G401.6 (cell line): ENCODE measurements at regions not wholly inside any gene's neighbourhood (a gene's known extent, or its start where the extent isn't known, plus 50 kb on each side); places are given as distances from the start of the nearest gene placed in this dataset.

Source experiments
- FAIRE-seq: peaks from 2 replicates; lab custom pipeline; 2012; peaks lifted over from hg19 to GRCh38; lab: Jason Lieb, UNC

DNA sequence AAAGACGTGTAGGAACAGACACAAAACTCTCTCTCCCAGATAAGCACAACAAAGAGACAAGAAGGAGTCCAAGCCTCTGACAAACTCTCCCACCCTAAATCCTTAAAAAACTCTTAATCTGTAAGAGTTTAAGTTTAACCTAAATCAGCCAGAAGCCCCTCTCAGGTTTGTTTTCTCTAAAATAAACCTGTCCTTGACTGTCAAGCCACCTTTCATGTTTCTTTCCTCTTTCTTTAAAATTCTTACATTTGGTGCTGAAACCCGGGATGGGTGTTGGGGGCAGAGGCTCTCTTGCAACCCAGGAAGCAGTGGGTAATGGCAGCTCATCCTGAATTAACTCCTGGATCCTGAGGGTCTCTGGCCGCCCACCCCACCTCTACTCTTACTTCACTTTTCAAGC, 107.8 kb upstream of the TENT5D start:
- FAIRE-seq, result no peak

DNA sequence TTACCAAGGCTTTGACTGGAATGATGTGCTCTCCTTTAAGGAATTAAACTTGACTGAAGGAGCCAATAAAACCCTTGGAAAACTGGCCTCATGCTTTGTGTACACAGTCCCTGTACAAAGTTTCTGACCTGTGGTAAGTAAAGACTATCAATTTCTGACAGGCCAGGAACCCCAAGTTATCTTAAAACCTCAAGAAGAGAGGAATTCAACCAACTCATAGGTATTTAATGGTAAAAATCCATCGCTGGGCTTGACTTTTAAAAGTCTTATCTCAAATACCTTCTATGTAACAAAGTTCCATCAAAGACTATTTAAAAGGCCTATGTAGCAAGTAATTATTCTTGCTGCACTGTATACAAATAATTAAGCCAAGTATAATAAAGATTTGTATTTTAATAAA, 103.7 kb upstream of the TENT5D start:
- FAIRE-seq, result no peak

DNA sequence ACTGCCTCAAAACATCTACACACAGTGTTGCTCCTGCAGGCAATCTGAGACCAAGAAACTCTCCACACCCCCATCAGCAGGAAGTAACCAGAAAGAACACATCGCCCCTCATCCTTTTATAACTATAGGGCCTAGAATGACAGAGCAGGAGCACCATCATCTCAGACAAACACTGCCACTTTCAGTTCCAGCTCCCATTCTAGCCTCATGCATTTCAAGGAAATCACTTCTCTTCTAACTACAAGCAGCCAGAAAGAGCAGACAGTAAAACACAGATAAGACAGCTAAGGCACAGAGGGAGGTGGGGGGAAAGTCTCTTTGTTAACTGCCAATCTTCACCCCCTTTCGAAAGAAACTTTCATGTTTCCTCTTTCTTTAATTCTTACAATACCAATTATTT, 102.6 kb upstream of the TENT5D start:
- FAIRE-seq, result no peak

DNA sequence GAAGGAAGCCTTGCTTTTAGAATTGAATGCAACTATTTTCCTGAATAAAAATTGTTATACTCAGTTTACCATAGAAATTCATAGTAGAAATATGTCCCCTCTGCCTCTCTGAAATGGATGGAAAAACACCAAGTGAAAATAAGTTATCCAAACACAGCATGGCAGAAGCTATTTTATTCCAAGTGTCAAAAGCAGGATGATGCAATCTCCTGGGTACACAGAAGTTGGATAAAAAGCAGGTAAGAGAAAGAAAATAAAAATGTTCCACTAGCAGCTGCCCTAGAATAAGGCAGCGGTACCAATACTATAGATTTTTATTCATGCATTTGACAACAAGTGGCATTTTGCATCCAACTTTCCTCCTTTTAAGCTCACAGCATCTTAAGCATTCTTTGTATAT, 89.0 kb upstream of the TENT5D start:
- no peak for FAIRE-seq

DNA sequence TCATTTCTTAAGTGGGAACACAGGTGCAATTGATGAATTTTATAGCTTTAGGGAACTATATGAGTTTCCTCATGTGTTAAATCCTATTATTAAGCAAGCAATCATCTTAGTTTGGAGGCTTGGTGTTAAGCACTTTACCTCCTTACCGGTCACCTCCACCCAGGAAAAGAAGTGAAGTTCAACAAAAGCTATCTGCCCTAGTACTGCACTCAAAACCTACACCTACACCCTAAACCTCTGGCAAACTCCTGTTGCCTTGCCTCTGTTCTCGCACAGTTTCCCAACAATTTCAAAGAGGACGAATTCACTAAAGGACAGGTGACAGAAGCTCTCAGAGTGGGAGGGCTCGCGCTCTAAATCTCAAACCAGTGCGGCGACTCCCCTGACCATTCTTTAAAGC, 85.7 kb upstream of the TENT5D start:
- FAIRE-seq, result no peak

DNA sequence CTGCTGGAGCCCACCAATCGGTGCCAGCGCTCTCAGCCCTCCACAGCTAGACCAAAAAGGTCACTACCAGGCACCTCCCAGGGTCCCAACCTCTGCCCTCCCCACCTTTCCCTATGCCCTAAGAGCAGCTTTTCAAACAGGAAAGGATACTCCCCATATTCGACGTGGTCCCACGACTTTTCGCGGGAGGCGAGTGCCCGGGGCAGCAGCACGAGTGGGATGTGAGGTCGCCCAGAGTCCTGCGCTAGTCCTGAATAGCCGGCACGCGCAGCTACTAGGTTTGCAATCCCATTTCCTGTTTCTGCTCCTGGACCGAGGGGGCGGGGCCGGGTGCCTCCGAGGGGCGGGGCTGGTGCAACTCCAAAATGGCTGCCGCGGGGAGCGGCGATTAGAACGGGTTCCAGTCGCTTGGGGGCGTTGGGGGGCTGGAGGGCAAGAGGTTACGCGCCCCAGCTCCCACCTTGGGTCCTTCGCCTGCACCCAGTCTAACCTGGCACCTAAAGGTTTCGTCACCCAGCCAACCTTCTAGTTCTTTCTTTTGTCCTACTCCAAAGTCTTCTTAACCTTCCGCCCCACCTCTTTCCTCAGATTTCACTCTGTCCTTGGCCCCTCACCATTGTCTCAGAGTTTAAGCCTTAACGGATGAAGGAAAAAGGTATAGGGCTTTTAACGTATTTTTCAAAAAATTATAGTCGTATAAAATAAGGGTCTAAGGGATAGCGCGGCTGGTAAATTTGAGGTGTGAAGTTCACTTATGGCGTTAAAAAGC, 85.0 kb upstream of the TENT5D start:
- no peak for FAIRE-seq

DNA sequence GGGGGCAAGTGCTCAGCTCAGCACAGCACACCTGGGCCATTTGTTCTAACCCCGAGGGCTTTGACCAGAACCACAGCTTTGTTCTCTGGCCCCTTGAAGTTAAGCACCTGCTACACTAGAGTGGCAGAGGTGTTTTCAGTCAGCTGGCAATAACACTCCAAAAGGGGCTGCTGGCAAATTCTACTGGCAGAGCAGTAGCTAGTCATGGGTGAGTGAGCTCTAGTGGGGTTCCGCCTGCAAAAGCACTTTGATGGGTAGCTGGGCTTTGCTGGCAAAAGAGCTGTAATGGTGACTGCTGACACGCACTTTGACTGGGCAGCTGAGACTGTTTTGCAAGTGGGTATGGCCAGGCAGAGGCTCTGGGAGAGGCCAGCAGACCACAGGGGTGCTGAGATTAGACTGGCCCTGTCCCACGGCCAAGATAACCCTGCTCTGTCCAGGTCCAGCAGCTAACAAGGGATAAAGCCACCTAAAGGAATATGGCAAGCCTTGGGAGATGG, 65.2 kb upstream of the TENT5D start:
- no peak for FAIRE-seq
